ENCODE measurements at regions not wholly inside any gene's neighbourhood (a gene's known extent, or its start where the extent isn't known, plus 50 kb on each side); places are given as distances from the start of the nearest gene placed in this dataset.
A peak's percentile ranks its signal among the peaks of the same experiment; 100 is the strongest.
"Not testable (repeated sequence)": the region's sequence is repeated elsewhere in the genome, so short reads cannot be mapped to it uniquely, and the experiment has no call there.

GRCh38 chr6:27825848-27826611 lies 86.2 kb downstream of the OR2B2 start:
- DNase-seq = not testable (repeated sequence)

- peak; percentile 33 to 43 for DNase-seq
These were observed 87.0 kb downstream of the OR2B2 start for GRCh38 chr6:27825025-27825793.

GRCh38 chr6:27824211-27825024 lies 87.8 kb downstream of the OR2B2 start:
- DNase-seq = peak; percentile 58 to 84

GRCh38 chr6:27823714-27824210 lies 88.4 kb downstream of the OR2B2 start:
- peak; percentile 43 to 64 for DNase-seq

GRCh38 chr6:27816906-27817305 lies 95.3 kb downstream of the OR2B2 start:
- no peak for DNase-seq

- DNase-seq = peak; percentile 92 to 96
These were observed 97.4 kb downstream of the OR2B2 start for GRCh38 chr6:27814665-27815424.

- DNase-seq = not testable (repeated sequence)
These were observed 97.9 kb downstream of the OR2B2 start for GRCh38 chr6:27814415-27814664.

- DNase-seq = no peak
These were observed 99.2 kb downstream of the OR2B2 start for GRCh38 chr6:27812805-27813492.

GRCh38 chr6:27812078-27812804 lies 100.0 kb downstream of the OR2B2 start:
- no peak for DNase-seq

GRCh38 chr6:27811451-27811772 lies 100.8 kb downstream of the OR2B2 start:
- no peak for DNase-seq

GRCh38 chr6:27810768-27811450 lies 101.3 kb downstream of the OR2B2 start:
- DNase-seq = peak in 1 of 2 experiments; percentile 53

GRCh38 chr6:27809939-27810767 lies 102.0 kb downstream of the OR2B2 start:
- DNase-seq = peak; percentile 98

- no peak for DNase-seq
These were observed 102.9 kb downstream of the OR2B2 start for GRCh38 chr6:27809067-27809938.

- peak; percentile 70 to 79 for DNase-seq
These were observed 103.7 kb downstream of the OR2B2 start for GRCh38 chr6:27808242-27809066.

- DNase-seq = peak; percentile 96 to 97
These were observed 104.6 kb downstream of the OR2B2 start for GRCh38 chr6:27807441-27808241.

GRCh38 chr6:27806981-27807440 lies 105.2 kb downstream of the OR2B2 start:
- DNase-seq = peak; percentile 38 to 45

- DNase-seq = no peak
These were observed 106.8 kb downstream of the OR2B2 start for GRCh38 chr6:27805347-27805746.

Measured in Kasumi-1 (cell line).